OCI-LY1 (cell line): ENCODE measurements at regions not wholly inside any gene's neighbourhood (a gene's known extent, or its start where the extent isn't known, plus 50 kb on each side); places are given as distances from the start of the nearest gene placed in this dataset.
"Not testable (repeated sequence)": the region's sequence is repeated elsewhere in the genome, so short reads cannot be mapped to it uniquely, and the experiment has no call there.

Experiments
- H2AFZ ChIP-seq: fragments of 200-600 bp; sonication (generic), shearing (Covaris generic); 2 replicates; pipeline ENCODE4 v1.6.0; 2014; ENCODE audit warnings: antibody characterized with exemption, mild to moderate bottlenecking, low read length
- H3F3A ChIP-seq: fragments of 200-600 bp; sonication (generic), shearing (Covaris generic); 2 replicates; pipeline ENCODE4 v1.6.0; 2014; ENCODE audit warnings: mild to moderate bottlenecking, antibody characterized with exemption, low read length, moderate library complexity; ENCODE audit not compliant: insufficient read depth
- H3K27ac ChIP-seq: fragments of 200-600 bp; sonication (generic); 2 replicates; pipeline ENCODE4 v1.5.1; 2014; ENCODE audit warnings: low read length, mixed run types, mild to moderate bottlenecking, low read depth; ENCODE audit not compliant: poor library complexity, severe bottlenecking
- H3K27me3 ChIP-seq: fragments of 200-600 bp; sonication (generic); 2 replicates; pipeline ENCODE4 v1.6.0; 2014; ENCODE audit warnings: antibody characterized with exemption, mild to moderate bottlenecking, low read length, moderate library complexity; ENCODE audit not compliant: insufficient read depth
- H3K36me3 ChIP-seq: fragments of 200-600 bp; sonication (generic); 2 replicates; pipeline ENCODE4 v1.6.1; 2014; ENCODE audit warnings: mild to moderate bottlenecking, antibody characterized with exemption, low read length, moderate library complexity, mixed read lengths; ENCODE audit not compliant: insufficient read depth
- H3K4me1 ChIP-seq: fragments of 200-600 bp; sonication (generic); 2 replicates; pipeline ENCODE4 v1.5.1; 2014; ENCODE audit warnings: mild to moderate bottlenecking, low read length, moderate library complexity; ENCODE audit not compliant: insufficient read depth, severe bottlenecking
- H3K4me2 ChIP-seq: fragments of 200-600 bp; sonication (generic), shearing (Covaris generic); 2 replicates; pipeline ENCODE4 v1.6.1; 2014; ENCODE audit warnings: low read length
- H3K4me3 ChIP-seq: fragments of 200-600 bp; sonication (generic); 2 replicates; pipeline ENCODE4 v1.5.1; 2014; ENCODE audit warnings: low read length, low read depth, mild to moderate bottlenecking, mixed read lengths; ENCODE audit not compliant: poor library complexity, severe bottlenecking
- H3K79me2 ChIP-seq: fragments of 200-600 bp; shearing (Covaris generic); 2 replicates; pipeline ENCODE4 v1.6.1; 2016; ENCODE audit warnings: mixed run types, low read length, mixed read lengths; ENCODE audit not compliant: insufficient read depth
- H3K9ac ChIP-seq: fragments of 200-600 bp; sonication (generic), shearing (Covaris generic); 2 replicates; pipeline ENCODE4 v1.6.1; 2014; ENCODE audit warnings: mild to moderate bottlenecking, low read length, mixed read lengths
- H3K9me2 ChIP-seq: fragments of 200-600 bp; sonication (generic), shearing (Covaris generic); 2 replicates; pipeline ENCODE4 v1.6.1; 2014; ENCODE audit warnings: low read depth, mild to moderate bottlenecking, low read length, mixed read lengths
- H3K9me3 ChIP-seq: fragments of 200-600 bp; shearing (Covaris generic); 2 replicates; pipeline ENCODE4 v1.6.1; 2014; ENCODE audit warnings: low read length, mixed read lengths
- H4K20me1 ChIP-seq: fragments of 200-600 bp; sonication (generic), shearing (Covaris generic); 2 replicates; pipeline ENCODE4 v1.6.0; 2016; ENCODE audit warnings: mild to moderate bottlenecking, low read length; ENCODE audit not compliant: insufficient read depth
- EZH2 ChIP-seq: fragments of 200-600 bp; sonication (generic), shearing (Covaris generic); IDR thresholded peaks from 2 replicates; pipeline ENCODE4 v1.8.0; 2017; ENCODE audit warnings: borderline replicate concordance, mixed run types, mild to moderate bottlenecking, antibody characterized with exemption, low read length, moderate library complexity, mixed read lengths
- TF ChIP-seq, protein P1 (sequence below): fragments of 200-600 bp; sonication (generic), shearing (Covaris generic); IDR thresholded peaks from 2 replicates; pipeline ENCODE4 v1.5.1; 2017; ENCODE audit warnings: mild to moderate bottlenecking, antibody characterized with exemption, low read length, moderate library complexity, mixed read lengths

DNA sequence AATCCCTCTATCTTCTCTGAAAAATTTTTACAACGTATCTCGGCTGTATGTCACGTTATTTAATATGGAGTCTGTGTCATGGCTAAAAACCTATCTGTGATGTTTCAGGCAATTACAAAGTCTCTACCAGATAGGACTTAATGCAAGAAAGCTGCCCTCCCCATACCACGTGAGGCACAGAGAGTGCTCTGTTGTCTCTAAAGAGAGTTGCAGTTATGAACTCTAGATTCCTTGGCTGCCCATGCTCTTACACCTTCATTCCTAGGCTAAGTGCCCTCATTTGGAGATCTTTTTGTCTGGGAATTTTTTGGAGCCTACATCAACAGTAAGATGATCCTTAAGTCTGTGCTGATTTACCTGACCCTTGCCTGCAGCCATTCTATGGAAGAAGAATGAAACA is 935.9 kb downstream of the C4orf33 start:
- Histone ChIP-seq H3K9me2 (no peaks in the 10 kb centered on the region; the same call in 1 of the 2 replicates), H3K4me2 (no peak overlapping the region), H3K36me3 (no peaks in the 10 kb centered on the region), H3K4me1 (peaks cover 9% of the 10 kb centered on the region), H3K9me3 (no peaks in the 10 kb centered on the region), H3K79me2 (no peaks in the 10 kb centered on the region), H2AFZ (no peak overlapping the region), H3F3A (no peaks in the 10 kb centered on the region), H4K20me1 (no peaks in the 10 kb centered on the region), H3K9ac (no peak overlapping the region), H3K4me3 (no peak overlapping the region), H3K27ac (no peak overlapping the region), H3K27me3 (no peaks in the 10 kb centered on the region)
- TF ChIP-seq, protein P1, sequence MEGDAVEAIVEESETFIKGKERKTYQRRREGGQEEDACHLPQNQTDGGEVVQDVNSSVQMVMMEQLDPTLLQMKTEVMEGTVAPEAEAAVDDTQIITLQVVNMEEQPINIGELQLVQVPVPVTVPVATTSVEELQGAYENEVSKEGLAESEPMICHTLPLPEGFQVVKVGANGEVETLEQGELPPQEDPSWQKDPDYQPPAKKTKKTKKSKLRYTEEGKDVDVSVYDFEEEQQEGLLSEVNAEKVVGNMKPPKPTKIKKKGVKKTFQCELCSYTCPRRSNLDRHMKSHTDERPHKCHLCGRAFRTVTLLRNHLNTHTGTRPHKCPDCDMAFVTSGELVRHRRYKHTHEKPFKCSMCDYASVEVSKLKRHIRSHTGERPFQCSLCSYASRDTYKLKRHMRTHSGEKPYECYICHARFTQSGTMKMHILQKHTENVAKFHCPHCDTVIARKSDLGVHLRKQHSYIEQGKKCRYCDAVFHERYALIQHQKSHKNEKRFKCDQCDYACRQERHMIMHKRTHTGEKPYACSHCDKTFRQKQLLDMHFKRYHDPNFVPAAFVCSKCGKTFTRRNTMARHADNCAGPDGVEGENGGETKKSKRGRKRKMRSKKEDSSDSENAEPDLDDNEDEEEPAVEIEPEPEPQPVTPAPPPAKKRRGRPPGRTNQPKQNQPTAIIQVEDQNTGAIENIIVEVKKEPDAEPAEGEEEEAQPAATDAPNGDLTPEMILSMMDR = no peak
- TF ChIP-seq EZH2 = no peak

- H3K9me3 ChIP-seq, H4K20me1 ChIP-seq, H3K79me2 ChIP-seq, H3K27ac ChIP-seq, H3K36me3 ChIP-seq, H3F3A ChIP-seq, H3K9ac ChIP-seq, H3K27me3 ChIP-seq, H3K4me3 ChIP-seq, H3K9me2 ChIP-seq, H2AFZ ChIP-seq, H3K4me2 ChIP-seq, H3K4me1 ChIP-seq: not testable (repeated sequence)
These were observed 937.7 kb downstream of the C4orf33 start for GRCh38 chr4:130033657-130034056.

GRCh38 chr4:130034876-130035275 is 938.9 kb downstream of the C4orf33 start:
- no peak overlapping the region for H3K9ac ChIP-seq
- H3K9me2 ChIP-seq = no peaks in the 10 kb centered on the region
- H3K27me3 ChIP-seq = no peaks in the 10 kb centered on the region
- H3K4me3 ChIP-seq = no peak overlapping the region
- H3K9me3 ChIP-seq = no peaks in the 10 kb centered on the region
- H3K36me3 ChIP-seq = no peaks in the 10 kb centered on the region
- no peak overlapping the region for H3K4me2 ChIP-seq
- H2AFZ ChIP-seq = no peak overlapping the region
- H3K27ac ChIP-seq = no peak overlapping the region
- no peaks in the 10 kb centered on the region for H4K20me1 ChIP-seq
- no peaks in the 10 kb centered on the region for H3F3A ChIP-seq
- H3K79me2 ChIP-seq = no peaks in the 10 kb centered on the region
- no peaks in the 10 kb centered on the region for H3K4me1 ChIP-seq
- TF ChIP-seq, protein P1 = no peak
- no peak for TF ChIP-seq EZH2

- Histone ChIP-seq H3K9me2 (no peaks in the 10 kb centered on the region), H3K27ac (no peak overlapping the region), H3K4me1 (no peaks in the 10 kb centered on the region), H3K27me3 (no peaks in the 10 kb centered on the region), H3K36me3 (no peaks in the 10 kb centered on the region), H3K9ac (no peak overlapping the region), H4K20me1 (no peaks in the 10 kb centered on the region), H3K4me3 (no peak overlapping the region), H3K79me2 (no peaks in the 10 kb centered on the region), H3K4me2 (no peak overlapping the region), H3F3A (no peaks in the 10 kb centered on the region), H3K9me3 (no peaks in the 10 kb centered on the region), H2AFZ (no peak overlapping the region)
- TF ChIP-seq, protein P1 = no peak
- no peak for TF ChIP-seq EZH2
These were observed 939.4 kb downstream of the C4orf33 start for GRCh38 chr4:130035391-130035790.

- not testable (repeated sequence) for H3K79me2 ChIP-seq, H3K4me3 ChIP-seq, H3K9me3 ChIP-seq, H3K27me3 ChIP-seq, H3K27ac ChIP-seq, H3K4me1 ChIP-seq, H3K4me2 ChIP-seq, H4K20me1 ChIP-seq, H2AFZ ChIP-seq, H3K36me3 ChIP-seq, H3K9ac ChIP-seq, H3K9me2 ChIP-seq, H3F3A ChIP-seq
These were observed 941.9 kb downstream of the C4orf33 start for GRCh38 chr4:130037866-130038265.

GRCh38 chr4:130038540-130038939 is 942.6 kb downstream of the C4orf33 start:
- H3K27ac ChIP-seq, H3K9me2 ChIP-seq, H3K9ac ChIP-seq, H2AFZ ChIP-seq, H3K79me2 ChIP-seq, H3K4me3 ChIP-seq, H3K27me3 ChIP-seq, H3K4me1 ChIP-seq, H3K9me3 ChIP-seq, H3K4me2 ChIP-seq, H3K36me3 ChIP-seq, H3F3A ChIP-seq, H4K20me1 ChIP-seq: not testable (repeated sequence)
